B cell (primary cell): ENCODE measurements at regions not wholly inside any gene's neighbourhood (a gene's known extent, or its start where the extent isn't known, plus 50 kb on each side); places are given as distances from the start of the nearest gene placed in this dataset.

Experiments used
- ATAC-seq: fragments of 200-7000 bp; cut with Tn5 transposase; one replicate; pipeline ENCODE4 v1.10.0; 2021; ENCODE audit warnings: low read depth, mild to moderate bottlenecking, moderate number of reproducible peaks, moderate library complexity
- CTCF ChIA-PET: fragments of 350-600 bp; sonication (Branson Sonifier 250); formaldehyde crosslinking; loops from one replicate; lab custom pipeline; 2021; ENCODE audit warnings: antibody characterized with exemption, inconsistent platforms; lab: Charles Lee
- POLR2A ChIA-PET: fragments of 350-600 bp; sonication (Branson Sonifier 250); formaldehyde crosslinking; loops from one replicate; lab custom pipeline; 2021; ENCODE audit warnings: antibody characterized with exemption; lab: Charles Lee
- DNase-seq: peaks from one replicate; pipeline ENCODE4 v3.0.0; 2013
- H2AFZ ChIP-seq: 2 replicates; pipeline ENCODE4 v1.6.1; 2012; ENCODE audit warnings: mild to moderate bottlenecking, low read depth, low read length; ENCODE audit not compliant: insufficient read depth, poor library complexity, severe bottlenecking
- H3K27ac ChIP-seq, 2 donors: 1 replicate in 1 of 2; 2 replicates in 1 of 2; pipeline ENCODE4 v1.5.1; 2012 to 2013; ENCODE audit warnings: low read length in 2 of 2, mild to moderate bottlenecking in 2 of 2, moderate library complexity in 1 of 2
- H3K27me3 ChIP-seq, 4 experiments: fragments of 200-600 bp in 1 of 4; sonication (generic) in 1 of 4; replicated peaks in 1 of 4; 1 replicate in 2 of 4; 2 replicates in 2 of 4; pipeline versions ENCODE4 v1.6.1 to v1.7.0; 2013 to 2016; ENCODE audit warnings: low read length in 3 of 4, mild to moderate bottlenecking in 2 of 4, mixed read lengths in 1 of 4, moderate library complexity in 1 of 4; ENCODE audit not compliant: insufficient read depth in 4 of 4, control insufficient read depth in 3 of 4; ENCODE audit errors: control extremely low read depth in 1 of 4
- H3K36me3 ChIP-seq, 2 experiments: replicated peaks in 1 of 2; 1 replicate in 1 of 2; 2 replicates in 1 of 2; pipeline versions ENCODE4 v1.6.1 to v1.7.1; 2013; ENCODE audit warnings: low read length in 1 of 2; ENCODE audit not compliant: insufficient read depth in 2 of 2, control insufficient read depth in 1 of 2; ENCODE audit errors: control extremely low read depth in 1 of 2, extremely low read depth in 1 of 2
- H3K4me1 ChIP-seq, 2 donors: fragments of 200-600 bp in 1 of 2; sonication (generic) in 1 of 2; 1 replicate in 1 of 2; 2 replicates in 1 of 2; pipeline versions ENCODE4 v1.5.1 to v1.6.1; 2013 to 2017; ENCODE audit warnings: low read length in 2 of 2; ENCODE audit not compliant: control insufficient read depth in 2 of 2, insufficient read depth in 2 of 2
- H3K4me2 ChIP-seq: replicated peaks from 2 replicates; pipeline ENCODE3; 2012; ENCODE audit warnings: mild to moderate bottlenecking, low read depth, low read length; ENCODE audit not compliant: poor library complexity, severe bottlenecking
- H3K4me3 ChIP-seq, 5 experiments: fragments of 200-600 bp in 1 of 5; sonication (generic) in 1 of 5; 1 replicate in 3 of 5; 2 replicates in 2 of 5; pipeline versions ENCODE4 v1.5.1 to v1.7.0; 2011 to 2016; ENCODE audit warnings: low read length in 4 of 5, mild to moderate bottlenecking in 4 of 5, low read depth in 2 of 5, control low read depth in 1 of 5, moderate library complexity in 1 of 5; ENCODE audit not compliant: insufficient read depth in 1 of 5; ENCODE audit errors: control extremely low read depth in 1 of 5, extremely low read depth in 1 of 5
- H3K79me2 ChIP-seq: fragments of 200-600 bp; sonication (generic); one replicate; pipeline ENCODE4 v1.6.0; 2016; ENCODE audit warnings: low read length; ENCODE audit not compliant: control insufficient read depth, insufficient read depth
- H3K9ac ChIP-seq: fragments of 200-600 bp; sonication (generic); 2 replicates; pipeline ENCODE4 v1.6.1; 2017; ENCODE audit warnings: mild to moderate bottlenecking, low read length, moderate library complexity
- H3K9me3 ChIP-seq, 3 donors: one replicate each; pipeline versions ENCODE4 v1.6.1 to v1.7.1; 2013; ENCODE audit warnings: low read length in 2 of 3; ENCODE audit not compliant: control insufficient read depth in 2 of 3, insufficient read depth in 1 of 3; ENCODE audit errors: control extremely low read depth in 1 of 3
- H4K20me1 ChIP-seq: 2 replicates; pipeline ENCODE4 v1.6.0; 2012; ENCODE audit warnings: mild to moderate bottlenecking, low read length; ENCODE audit not compliant: insufficient read depth, control insufficient read depth, poor library complexity, severe bottlenecking
- H3K27ac Mint-ChIP-seq: one replicate; pipeline ENCODE4 v1.8.0; 2021; ENCODE audit warnings: mixed read lengths
- H3K27me3 Mint-ChIP-seq: one replicate; pipeline ENCODE4 v1.8.0; 2021; ENCODE audit warnings: mixed read lengths
- H3K4me1 Mint-ChIP-seq: one replicate; pipeline ENCODE4 v1.8.0; 2021; ENCODE audit warnings: mixed read lengths
- H3K4me3 Mint-ChIP-seq: one replicate; pipeline ENCODE4 v1.8.0; 2021; ENCODE audit warnings: mixed read lengths
- H3K9me3 Mint-ChIP-seq: one replicate; pipeline ENCODE4 v1.8.0; 2022; ENCODE audit warnings: mixed read lengths; ENCODE audit not compliant: insufficient read depth
- CTCF ChIP-seq: fragments of 200-600 bp; IDR thresholded peaks from one replicate; pipeline ENCODE4 v1.8.0; 2022; ENCODE audit warnings: antibody characterized with exemption, mild to moderate bottlenecking
- EZH2 ChIP-seq: IDR thresholded peaks from 2 replicates; pipeline ENCODE4 v1.6.1; 2012; ENCODE audit warnings: borderline replicate concordance, low read depth, mild to moderate bottlenecking, moderate library complexity, low read length; ENCODE audit not compliant: insufficient read depth, poor library complexity, severe bottlenecking
- WGBS: methylation state at CpG from one replicate; pipeline ENCODE4 v1.1.5; 2013; ENCODE audit warnings: missing lambda C conversion rate; ENCODE audit not compliant: insufficient coverage; 5-methylcytosine and 5-hydroxymethylcytosine counted together
- intact Hi-C: fragments of 100-400 bp; cut with micrococcal nuclease; formaldehyde crosslinking; loops from one replicate; pipeline ENCODE4 v1.10.0; 2022

DNA sequence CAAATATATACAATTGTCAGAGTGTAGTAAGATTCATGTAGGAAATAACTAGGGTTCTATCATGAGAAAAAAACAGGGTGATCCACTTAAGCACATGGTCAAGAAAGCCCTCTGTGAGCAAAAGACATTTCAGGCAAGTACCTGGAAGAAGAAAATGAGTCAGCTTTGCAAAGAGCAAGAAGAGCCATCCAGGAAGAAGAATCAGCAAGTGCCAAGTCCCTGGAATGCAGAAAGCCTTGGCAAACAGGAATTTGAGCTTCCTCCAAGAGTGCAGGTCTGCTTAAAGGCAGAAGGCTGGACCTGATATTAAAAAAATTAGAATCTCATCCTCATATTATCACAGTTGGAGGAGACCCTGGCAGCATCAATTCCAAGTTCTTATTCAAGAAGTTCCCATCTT is 188.5 kb upstream of the CELF4 start:
- Histone ChIP-seq H3K9ac (no peak overlapping the region), H3K9me3 (peaks cover 0 to 1% (median 0%) of the 10 kb centered on the region in 3 donors), H3K79me2 (no peaks in the 10 kb centered on the region), H3K27me3 (no peaks in the 10 kb centered on the region), H3K4me1 (no peaks in the 10 kb centered on the region), H3K4me3 (no peak overlapping the region), H3K36me3 (no peaks in the 10 kb centered on the region), H3K4me2 (no peak overlapping the region), H3K27ac (no peak overlapping the region), H4K20me1 (no peaks in the 10 kb centered on the region), H2AFZ (no peak overlapping the region)
- H3K27me3 Mint-ChIP-seq, result no peaks in the 10 kb centered on the region
- CTCF ChIA-PET, result no interaction called here
- DNase-seq (no peak), ATAC-seq (no peak)
- intact Hi-C loops, result no loop called here
- H3K4me3 Mint-ChIP-seq, result no peak overlapping the region
- peaks cover 4% of the 10 kb centered on the region for H3K9me3 Mint-ChIP-seq
- TF ChIP-seq CTCF (no peak), EZH2 (no peak)
- H3K27ac Mint-ChIP-seq, result no peak overlapping the region
- H3K4me1 Mint-ChIP-seq, result no peaks in the 10 kb centered on the region
- POLR2A ChIA-PET, result no interaction called here

DNA sequence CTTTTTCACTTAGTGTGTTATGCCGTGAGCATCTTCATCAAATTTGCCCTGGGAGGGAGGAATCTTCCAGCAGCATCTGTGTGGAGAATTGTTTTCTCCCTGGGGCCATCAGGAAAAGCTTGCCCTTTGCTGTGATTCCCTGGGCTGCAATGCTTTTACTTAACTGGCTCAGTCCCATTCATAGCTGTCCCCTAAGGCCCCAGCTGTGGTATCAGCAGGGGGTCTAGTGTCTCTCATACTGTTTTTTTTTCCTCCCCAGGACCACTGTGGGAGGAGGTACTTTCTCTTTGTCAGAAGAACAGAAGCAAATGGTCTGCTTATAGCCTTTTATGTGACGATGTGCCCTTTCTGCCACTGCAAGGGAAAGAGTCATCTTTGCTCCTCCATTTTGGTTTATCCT is 176.8 kb upstream of the CELF4 start:
- Histone ChIP-seq H3K79me2 (no peaks in the 10 kb centered on the region), H4K20me1 (no peaks in the 10 kb centered on the region), H3K27ac (no peak overlapping the region), H3K9ac (no peak overlapping the region), H3K9me3 (no peaks in the 10 kb centered on the region), H3K36me3 (no peaks in the 10 kb centered on the region), H3K27me3 (no peaks in the 10 kb centered on the region), H3K4me1 (no peaks in the 10 kb centered on the region), H2AFZ (no peak overlapping the region), H3K4me3 (no peak overlapping the region), H3K4me2 (no peak overlapping the region)
- intact Hi-C loops, result no loop called here
- no peak for ATAC-seq
- H3K4me3 Mint-ChIP-seq, result no peak overlapping the region
- no peak for DNase-seq
- peaks cover 3% of the 10 kb centered on the region for H3K9me3 Mint-ChIP-seq
- H3K27me3 Mint-ChIP-seq, result no peaks in the 10 kb centered on the region
- H3K4me1 Mint-ChIP-seq, result no peaks in the 10 kb centered on the region
- no CpG with 5 or more reads among the region's 2 CpGs for WGBS
- ChIA-PET CTCF (no interaction called here), POLR2A (no interaction called here)
- H3K27ac Mint-ChIP-seq, result no peak overlapping the region
- TF ChIP-seq EZH2 (no peak), CTCF (no peak)
